Upper lobe of right lung (tissue), 1 donor: ENCODE measurements at regions not wholly inside any gene's neighbourhood (a gene's known extent, or its start where the extent isn't known, plus 50 kb on each side); places are given as distances from the start of the nearest gene placed in this dataset.

Experiments
- ATAC-seq: fragments of 200-7000 bp; cut with Tn5 transposase; one replicate; pipeline ENCODE4 v1.9.1; 2020; ENCODE audit warnings: mild to moderate bottlenecking, moderate library complexity
- DNase-seq: peaks from one replicate; pipeline ENCODE4 v3.0.0-alpha.2; 2020
- H3K27ac ChIP-seq: fragments of 200-600 bp; one replicate; pipeline ENCODE4 v1.8.0; 2022
- H3K27me3 ChIP-seq: fragments of 200-600 bp; one replicate; pipeline ENCODE4 v1.8.0; 2022; ENCODE audit warnings: mild to moderate bottlenecking
- H3K36me3 ChIP-seq: fragments of 200-600 bp; one replicate; pipeline ENCODE4 v1.8.0; 2022
- H3K4me1 ChIP-seq: fragments of 200-600 bp; one replicate; pipeline ENCODE4 v1.8.0; 2022
- H3K4me3 ChIP-seq: fragments of 200-600 bp; one replicate; pipeline ENCODE4 v1.8.0; 2022; ENCODE audit warnings: mild to moderate bottlenecking
- H3K9me3 ChIP-seq: fragments of 200-600 bp; one replicate; pipeline ENCODE4 v1.8.0; 2022
- CTCF ChIP-seq: fragments of 200-600 bp; IDR thresholded peaks from one replicate; pipeline ENCODE4 v1.8.0; 2022; ENCODE audit warnings: antibody characterized with exemption
- intact Hi-C: fragments of 100-400 bp; cut with DNase I; formaldehyde crosslinking; loops from one replicate; pipeline ENCODE4 v1.11.0; 2022
- donor health status: DM: no; HTN: yes; CAD: no; lungs with severe emphysema.

- Histone ChIP-seq H3K36me3 (no peaks in the 10 kb centered on the region), H3K9me3 (no peaks in the 10 kb centered on the region), H3K4me1 (peaks cover 9% of the 10 kb centered on the region), H3K27ac (no peak overlapping the region), H3K27me3 (no peaks in the 10 kb centered on the region), H3K4me3 (no peak overlapping the region)
- no peak for TF ChIP-seq CTCF
- DNase-seq: no peak
- intact Hi-C loops: no loop called here
- ATAC-seq: peak; percentile 57
Measured at GRCh38 chr11:91796999-91797398, 427.6 kb upstream of the FAT3 start.

- DNase-seq (no peak), ATAC-seq (no peak)
- Histone ChIP-seq H3K27me3 (no peaks in the 10 kb centered on the region), H3K9me3 (no peaks in the 10 kb centered on the region), H3K4me1 (peaks cover 9% of the 10 kb centered on the region), H3K36me3 (no peaks in the 10 kb centered on the region), H3K27ac (no peak overlapping the region), H3K4me3 (no peak overlapping the region)
- no peak for TF ChIP-seq CTCF
- intact Hi-C loops: no loop called here
Measured at GRCh38 chr11:91795139-91795887, 429.3 kb upstream of the FAT3 start.

GRCh38 chr11:91794146-91794545, 430.5 kb upstream of the FAT3 start:
- Histone ChIP-seq H3K27ac (no peak overlapping the region), H3K36me3 (no peaks in the 10 kb centered on the region), H3K4me1 (peaks cover 9% of the 10 kb centered on the region), H3K4me3 (no peak overlapping the region), H3K9me3 (no peaks in the 10 kb centered on the region), H3K27me3 (no peaks in the 10 kb centered on the region)
- no peak for TF ChIP-seq CTCF
- intact Hi-C loops: no loop called here
- ATAC-seq (no peak), DNase-seq (no peak)

- Histone ChIP-seq H3K9me3 (no peaks in the 10 kb centered on the region), H3K4me3 (no peak overlapping the region), H3K27ac (no peak overlapping the region), H3K4me1 (peaks cover 9% of the 10 kb centered on the region), H3K27me3 (no peaks in the 10 kb centered on the region), H3K36me3 (no peaks in the 10 kb centered on the region)
- TF ChIP-seq CTCF: no peak
- DNase-seq (no peak), ATAC-seq (no peak)
- intact Hi-C loops: no loop called here
Measured at GRCh38 chr11:91792779-91793262, 431.8 kb upstream of the FAT3 start.

GRCh38 chr11:91791171-91791468, 433.5 kb upstream of the FAT3 start:
- Histone ChIP-seq H3K9me3 (no peaks in the 10 kb centered on the region), H3K27ac (no peak overlapping the region), H3K4me1 (peaks cover 9% of the 10 kb centered on the region), H3K36me3 (no peaks in the 10 kb centered on the region), H3K27me3 (no peaks in the 10 kb centered on the region), H3K4me3 (no peak overlapping the region)
- DNase-seq (no peak), ATAC-seq (no peak)
- TF ChIP-seq CTCF: no peak
- intact Hi-C loops: no loop called here
